Iris pigment epithelial cell (primary cell): ENCODE measurements at regions not wholly inside any gene's neighbourhood (a gene's known extent, or its start where the extent isn't known, plus 50 kb on each side); places are given as distances from the start of the nearest gene placed in this dataset.

Experiments
- DNase-seq: peaks from one replicate; pipeline ENCODE4 v3.0.0-alpha.2; 2011; ENCODE audit warnings: low read depth

- no peak for DNase-seq
Measured at GRCh38 chr3:6097556-6097955, 763.4 kb upstream of the GRM7 start.

GRCh38 chr3:6098516-6099157 is 762.3 kb upstream of the GRM7 start:
- no peak for DNase-seq

- no peak for DNase-seq
Measured at GRCh38 chr3:6099458-6100075, 761.3 kb upstream of the GRM7 start.

- DNase-seq, result no peak
Measured at GRCh38 chr3:6105187-6105586, 755.7 kb upstream of the GRM7 start.

GRCh38 chr3:6108957-6109356 is 752.0 kb upstream of the GRM7 start:
- DNase-seq, result no peak

- no peak for DNase-seq
Measured at GRCh38 chr3:6110451-6110850, 750.5 kb upstream of the GRM7 start.

GRCh38 chr3:6112546-6112945 is 748.4 kb upstream of the GRM7 start:
- no peak for DNase-seq

- no peak for DNase-seq
Measured at GRCh38 chr3:6113338-6113737, 747.6 kb upstream of the GRM7 start.

GRCh38 chr3:6119367-6119766 is 741.5 kb upstream of the GRM7 start:
- DNase-seq, result no peak

GRCh38 chr3:6120786-6121185 is 740.1 kb upstream of the GRM7 start:
- DNase-seq, result no peak

- DNase-seq, result no peak
Measured at GRCh38 chr3:6124875-6125274, 736.0 kb upstream of the GRM7 start.

- no peak for DNase-seq
Measured at GRCh38 chr3:6125520-6125919, 735.4 kb upstream of the GRM7 start.

GRCh38 chr3:6132684-6133432 is 728.1 kb upstream of the GRM7 start:
- DNase-seq, result no peak

- DNase-seq, result no peak
Measured at GRCh38 chr3:6142707-6143106, 718.2 kb upstream of the GRM7 start.

GRCh38 chr3:6147883-6148282 is 713.0 kb upstream of the GRM7 start:
- DNase-seq, result no peak

- no peak for DNase-seq
Measured at GRCh38 chr3:6155650-6156338, 705.1 kb upstream of the GRM7 start.

- DNase-seq, result no peak
Measured at GRCh38 chr3:6165951-6166350, 695.0 kb upstream of the GRM7 start.

GRCh38 chr3:6168256-6168655 is 692.7 kb upstream of the GRM7 start:
- DNase-seq, result no peak

GRCh38 chr3:6172871-6173642 is 687.9 kb upstream of the GRM7 start:
- no peak for DNase-seq

GRCh38 chr3:6177417-6177816 is 683.5 kb upstream of the GRM7 start:
- DNase-seq, result no peak

- DNase-seq, result peak; percentile 11
Measured at GRCh38 chr3:6179761-6180160, 681.2 kb upstream of the GRM7 start.

GRCh38 chr3:6180171-6180570 is 680.7 kb upstream of the GRM7 start:
- DNase-seq, result peak; percentile 0
